Parathyroid adenoma (tissue), 2 donors: ENCODE measurements at regions not wholly inside any gene's neighbourhood (a gene's known extent, or its start where the extent isn't known, plus 50 kb on each side); places are given as distances from the start of the nearest gene placed in this dataset.

ENCODE experiments used
- H2AFZ ChIP-seq: fragments of 300-600 bp; sonication (generic); one replicate; pipeline ENCODE4 v1.7.0; 2017; ENCODE audit warnings: antibody characterized with exemption, mild to moderate bottlenecking
- H3K27ac ChIP-seq: fragments of 300-600 bp; sonication (generic); one replicate; pipeline ENCODE4 v1.7.0; 2017
- H3K27me3 ChIP-seq: fragments of 300-600 bp; sonication (generic); one replicate; pipeline ENCODE4 v1.7.0; 2017; ENCODE audit warnings: low read length; ENCODE audit not compliant: control insufficient read depth, insufficient read depth
- H3K36me3 ChIP-seq: fragments of 300-600 bp; sonication (generic); one replicate; pipeline ENCODE4 v1.7.0; 2017; ENCODE audit warnings: low read length; ENCODE audit not compliant: control insufficient read depth, insufficient read depth
- H3K4me1 ChIP-seq: fragments of 300-600 bp; sonication (generic); one replicate; pipeline ENCODE4 v1.7.0; 2017; ENCODE audit warnings: control low read depth
- H3K4me2 ChIP-seq: fragments of 300-600 bp; sonication (generic); one replicate; pipeline ENCODE4 v1.7.0; 2017; ENCODE audit warnings: low read length
- H3K4me3 ChIP-seq: fragments of 300-600 bp; sonication (generic); one replicate; pipeline ENCODE4 v1.7.0; 2017; ENCODE audit warnings: low read depth, low read length
- H3K79me2 ChIP-seq: fragments of 300-600 bp; sonication (generic); one replicate; pipeline ENCODE4 v1.7.0; 2017; ENCODE audit warnings: control low read depth
- H3K9ac ChIP-seq: fragments of 300-600 bp; sonication (generic); one replicate; pipeline ENCODE4 v1.7.0; 2017; ENCODE audit warnings: mild to moderate bottlenecking
- H3K9me3 ChIP-seq: fragments of 300-600 bp; sonication (generic); one replicate; pipeline ENCODE4 v1.7.0; 2017; ENCODE audit warnings: low read length; ENCODE audit not compliant: control insufficient read depth
- CTCF ChIP-seq: fragments of 300-600 bp; sonication (generic); IDR thresholded peaks from one replicate; pipeline ENCODE4 v1.7.0; 2017; ENCODE audit warnings: antibody characterized with exemption, mild to moderate bottlenecking
- donor health status: primary hyperparathyroidism.

- Histone ChIP-seq H3K4me1 (peaks cover 22% of the 10 kb centered on the region), H3K9ac (no peak overlapping the region), H3K36me3 (no peaks in the 10 kb centered on the region), H3K4me2 (no peak overlapping the region), H3K4me3 (no peak overlapping the region), H2AFZ (no peak overlapping the region), H3K27ac (no peak overlapping the region), H3K79me2 (no peaks in the 10 kb centered on the region), H3K27me3 (no peaks in the 10 kb centered on the region), H3K9me3 (no peaks in the 10 kb centered on the region)
- no peak for TF ChIP-seq CTCF
Observed at GRCh38 chr2:63740020-63740419, 101.7 kb upstream of the UGP2 start.

GRCh38 chr2:63740943-63741342 is 100.8 kb upstream of the UGP2 start:
- no peak overlapping the region for H2AFZ ChIP-seq
- no peak overlapping the region for H3K9ac ChIP-seq
- peaks cover 22% of the 10 kb centered on the region for H3K4me1 ChIP-seq
- no peaks in the 10 kb centered on the region for H3K27me3 ChIP-seq
- H3K4me3 ChIP-seq = no peak overlapping the region
- no peak overlapping the region for H3K27ac ChIP-seq
- TF ChIP-seq CTCF = no peak
- peak overlapping the region; percentile 16 for H3K4me2 ChIP-seq
- H3K36me3 ChIP-seq = no peaks in the 10 kb centered on the region
- H3K79me2 ChIP-seq = no peaks in the 10 kb centered on the region
- no peaks in the 10 kb centered on the region for H3K9me3 ChIP-seq

- H3K9me3 ChIP-seq = no peaks in the 10 kb centered on the region
- H2AFZ ChIP-seq = no peak overlapping the region
- peak overlapping the region; percentile 36 for H3K4me2 ChIP-seq
- H3K4me1 ChIP-seq = peaks cover 22% of the 10 kb centered on the region
- H3K36me3 ChIP-seq = no peaks in the 10 kb centered on the region
- H3K9ac ChIP-seq = no peak overlapping the region
- H3K27me3 ChIP-seq = no peaks in the 10 kb centered on the region
- TF ChIP-seq CTCF = no peak
- H3K27ac ChIP-seq = no peak overlapping the region
- H3K4me3 ChIP-seq = no peak overlapping the region
- no peaks in the 10 kb centered on the region for H3K79me2 ChIP-seq
Observed at GRCh38 chr2:63741884-63742579, 99.7 kb upstream of the UGP2 start.

- H3K4me3 ChIP-seq = no peak overlapping the region
- no peaks in the 10 kb centered on the region for H3K27me3 ChIP-seq
- H3K27ac ChIP-seq = no peak overlapping the region
- no peak for TF ChIP-seq CTCF
- H2AFZ ChIP-seq = no peak overlapping the region
- H3K9me3 ChIP-seq = no peaks in the 10 kb centered on the region
- no peaks in the 10 kb centered on the region for H3K36me3 ChIP-seq
- no peak overlapping the region for H3K4me2 ChIP-seq
- H3K4me1 ChIP-seq = peaks cover 22% of the 10 kb centered on the region
- H3K9ac ChIP-seq = no peak overlapping the region
- no peaks in the 10 kb centered on the region for H3K79me2 ChIP-seq
Observed at GRCh38 chr2:63742580-63742976, 99.1 kb upstream of the UGP2 start.
